ENCODE measurements at regions not wholly inside any gene's neighbourhood (a gene's known extent, or its start where the extent isn't known, plus 50 kb on each side); places are given as distances from the start of the nearest gene placed in this dataset.

DNA sequence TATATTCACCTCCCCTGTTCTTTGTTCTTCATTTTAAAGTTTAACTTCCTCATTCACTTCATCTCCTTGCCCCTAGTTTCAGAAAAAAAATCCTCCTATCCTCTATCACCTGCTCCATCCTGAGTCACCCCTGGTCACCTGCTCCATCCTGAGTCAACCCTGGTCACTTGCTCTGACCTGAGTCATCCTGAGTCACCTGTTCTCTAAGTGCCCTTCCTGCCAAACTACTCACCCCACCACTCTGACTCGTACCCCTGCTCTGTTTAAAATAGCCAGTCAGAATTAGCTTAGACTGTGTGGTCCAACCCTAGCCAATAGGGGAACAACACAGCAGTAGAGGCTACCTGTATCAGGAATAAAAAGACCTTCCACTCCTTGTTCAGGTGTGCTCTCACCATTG, 716.9 kb downstream of the ZBBX start:
- H3K36me3 Mint-ChIP-seq = no peaks in the 10 kb centered on the region

DNA sequence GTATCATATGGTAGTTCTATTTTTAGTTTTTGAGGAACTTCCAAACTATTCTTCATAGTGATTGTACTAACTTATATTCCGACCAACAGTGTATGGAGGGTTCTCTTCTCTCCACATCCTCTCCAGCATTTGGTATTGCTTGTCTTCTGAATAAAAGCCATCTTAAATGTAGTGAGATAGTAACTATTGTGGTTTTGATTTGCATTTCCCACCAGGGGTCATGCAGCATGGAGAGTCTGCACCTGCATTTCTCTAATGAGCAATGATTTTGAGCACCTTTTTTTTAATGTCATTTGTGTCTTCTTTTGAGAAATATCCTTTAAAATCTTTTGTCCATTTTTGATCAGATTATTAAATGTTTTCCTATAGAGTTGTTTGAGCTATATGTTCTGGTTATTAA, 718.5 kb downstream of the ZBBX start:
- TF ChIP-seq, protein P1, sequence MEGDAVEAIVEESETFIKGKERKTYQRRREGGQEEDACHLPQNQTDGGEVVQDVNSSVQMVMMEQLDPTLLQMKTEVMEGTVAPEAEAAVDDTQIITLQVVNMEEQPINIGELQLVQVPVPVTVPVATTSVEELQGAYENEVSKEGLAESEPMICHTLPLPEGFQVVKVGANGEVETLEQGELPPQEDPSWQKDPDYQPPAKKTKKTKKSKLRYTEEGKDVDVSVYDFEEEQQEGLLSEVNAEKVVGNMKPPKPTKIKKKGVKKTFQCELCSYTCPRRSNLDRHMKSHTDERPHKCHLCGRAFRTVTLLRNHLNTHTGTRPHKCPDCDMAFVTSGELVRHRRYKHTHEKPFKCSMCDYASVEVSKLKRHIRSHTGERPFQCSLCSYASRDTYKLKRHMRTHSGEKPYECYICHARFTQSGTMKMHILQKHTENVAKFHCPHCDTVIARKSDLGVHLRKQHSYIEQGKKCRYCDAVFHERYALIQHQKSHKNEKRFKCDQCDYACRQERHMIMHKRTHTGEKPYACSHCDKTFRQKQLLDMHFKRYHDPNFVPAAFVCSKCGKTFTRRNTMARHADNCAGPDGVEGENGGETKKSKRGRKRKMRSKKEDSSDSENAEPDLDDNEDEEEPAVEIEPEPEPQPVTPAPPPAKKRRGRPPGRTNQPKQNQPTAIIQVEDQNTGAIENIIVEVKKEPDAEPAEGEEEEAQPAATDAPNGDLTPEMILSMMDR (IDR thresholded peaks at IDR 0.05; ENCODE audit: unreplicated experiment) = no peak
- Mint-ChIP-seq H3K4me3 (no peak overlapping the region), H3K36me3 (no peaks in the 10 kb centered on the region), H3K4me1 (no peaks in the 10 kb centered on the region), H3K9me3 (peaks cover 54% of the 10 kb centered on the region), H3K27ac (no peak overlapping the region), H3K27me3 (ENCODE audit: low read depth) (no peaks in the 10 kb centered on the region)
- DNase-seq (ENCODE audit: low spot score in 2 of 2, unreplicated experiment in 2 of 2) = no peak

More for the DNA sequence above, 716.9 kb downstream of the ZBBX start:
- DNase-seq (ENCODE audit: low spot score in 2 of 2, unreplicated experiment in 2 of 2) = no peak
- Mint-ChIP-seq H3K4me1 (no peaks in the 10 kb centered on the region), H3K9me3 (peaks cover 47% of the 10 kb centered on the region), H3K4me3 (no peak overlapping the region), H3K27me3 (ENCODE audit: low read depth) (no peaks in the 10 kb centered on the region), H3K27ac (no peak overlapping the region)
- TF ChIP-seq, protein P1 (IDR thresholded peaks at IDR 0.05; ENCODE audit: unreplicated experiment) = no peak

DNA sequence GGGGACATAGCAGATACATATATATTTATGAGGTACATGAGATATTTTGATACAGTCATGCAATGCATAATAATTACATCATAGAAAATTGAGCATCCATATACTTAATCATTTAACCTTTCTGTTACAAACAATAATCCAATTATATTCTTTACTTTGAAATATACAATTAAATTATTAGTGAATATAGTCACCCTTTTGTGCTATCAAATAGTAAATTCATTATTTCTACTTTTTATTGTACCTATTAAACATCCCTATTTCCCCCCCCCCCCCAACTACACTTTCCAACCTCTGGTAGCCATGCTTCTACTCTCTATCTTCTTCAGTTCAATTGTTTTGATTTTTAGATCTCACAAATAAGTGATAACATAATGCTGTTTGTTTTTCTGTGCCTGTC, 719.1 kb downstream of the ZBBX start:
- TF ChIP-seq, protein P1 (IDR thresholded peaks at IDR 0.05; ENCODE audit: unreplicated experiment) = no peak
- Mint-ChIP-seq H3K27ac (no peak overlapping the region), H3K27me3 (ENCODE audit: low read depth) (no peaks in the 10 kb centered on the region), H3K36me3 (no peaks in the 10 kb centered on the region), H3K9me3 (peaks cover 57% of the 10 kb centered on the region), H3K4me1 (no peaks in the 10 kb centered on the region), H3K4me3 (no peak overlapping the region)
- DNase-seq (ENCODE audit: low spot score in 2 of 2, unreplicated experiment in 2 of 2) = no peak

DNA sequence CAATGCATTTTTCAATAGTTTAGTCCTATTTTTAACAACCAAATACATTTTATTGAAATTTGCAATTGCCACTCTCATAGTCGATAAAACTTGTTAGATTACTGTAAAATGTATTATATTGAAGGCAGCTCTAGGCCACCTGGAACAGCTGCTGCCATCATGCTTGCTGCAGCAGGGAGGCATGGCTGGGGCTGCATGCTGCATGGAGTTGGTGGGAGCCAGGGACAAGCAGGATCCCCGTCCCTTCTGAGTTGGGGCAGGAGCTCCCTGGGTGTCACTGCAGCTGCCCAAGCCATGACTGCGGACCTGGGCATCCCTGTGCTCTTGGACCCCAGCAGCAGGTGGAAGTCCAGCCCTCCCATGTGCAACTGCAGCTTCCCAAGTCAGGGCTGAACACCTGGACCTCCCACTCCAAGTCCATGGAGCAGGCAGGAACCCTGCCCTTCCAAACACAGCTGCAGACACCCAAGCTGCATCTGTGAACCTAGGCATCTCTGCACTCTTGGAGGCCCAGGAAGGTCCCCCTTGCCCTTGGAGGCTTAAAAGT, 742.0 kb downstream of the ZBBX start:
- H3K36me3 Mint-ChIP-seq = no peaks in the 10 kb centered on the region
- H3K4me3 Mint-ChIP-seq = no peak overlapping the region
- H3K27ac Mint-ChIP-seq = no peak overlapping the region
- no peaks in the 10 kb centered on the region for H3K4me1 Mint-ChIP-seq
- no peaks in the 10 kb centered on the region for H3K9me3 Mint-ChIP-seq
- TF ChIP-seq, protein P1 (IDR thresholded peaks at IDR 0.05; ENCODE audit: unreplicated experiment) = no peak
- no peaks in the 10 kb centered on the region for H3K27me3 Mint-ChIP-seq (ENCODE audit: low read depth)
- DNase-seq (ENCODE audit: low spot score in 2 of 2, unreplicated experiment in 2 of 2) = no peak

DNA sequence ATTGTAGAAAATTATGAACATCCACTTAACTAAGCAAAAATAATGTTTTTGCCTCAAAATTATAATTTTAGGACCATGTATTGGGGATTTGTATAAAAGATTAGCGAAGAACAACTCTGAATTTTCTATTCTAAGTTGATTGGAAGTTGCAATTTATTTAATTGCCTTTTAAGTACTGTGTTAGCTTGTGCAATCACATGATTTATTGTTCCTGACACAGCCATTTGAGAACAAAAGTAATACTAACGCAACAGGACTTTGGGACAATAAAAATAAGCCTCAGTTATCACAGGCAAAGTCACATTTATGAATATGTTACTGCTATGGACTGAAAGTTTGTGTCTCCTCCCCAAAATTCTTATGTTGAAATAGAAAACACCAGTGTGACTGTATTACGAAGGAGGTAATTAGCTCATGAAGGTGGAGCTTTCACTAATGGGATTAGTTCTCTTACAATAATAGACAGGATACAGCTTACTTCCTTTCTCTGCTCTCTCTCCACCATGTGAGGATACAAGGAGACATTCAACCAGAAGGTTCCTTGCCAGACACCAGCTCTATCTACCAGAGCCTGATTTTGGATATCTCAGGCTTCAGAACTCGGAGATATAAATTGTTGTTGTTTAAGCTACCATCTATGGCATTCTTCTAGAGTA, 745.9 kb downstream of the ZBBX start:
- DNase-seq (ENCODE audit: low spot score in 2 of 2, unreplicated experiment in 2 of 2) = no peak
- Mint-ChIP-seq H3K27ac (no peak overlapping the region), H3K36me3 (no peaks in the 10 kb centered on the region), H3K4me1 (no peaks in the 10 kb centered on the region), H3K4me3 (no peak overlapping the region), H3K9me3 (no peaks in the 10 kb centered on the region), H3K27me3 (ENCODE audit: low read depth) (no peaks in the 10 kb centered on the region)
- TF ChIP-seq, protein P1 (IDR thresholded peaks at IDR 0.05; ENCODE audit: unreplicated experiment) = no peak
